ENCODE measurements at regions not wholly inside any gene's neighbourhood (a gene's known extent, or its start where the extent isn't known, plus 50 kb on each side); places are given as distances from the start of the nearest gene placed in this dataset.
"Not testable (repeated sequence)": the region's sequence is repeated elsewhere in the genome, so short reads cannot be mapped to it uniquely, and the experiment has no call there.

- H3K27me3 ChIP-seq, result no peaks in the 10 kb centered on the region
- no peaks in the 10 kb centered on the region for H3K36me3 ChIP-seq
- no peaks in the 10 kb centered on the region for H3K4me1 ChIP-seq (ENCODE audit: control insufficient read depth in 1 of 2, insufficient read depth in 1 of 2, low read depth in 1 of 2, low read length in 1 of 2)
- TF ChIP-seq CTCF (IDR thresholded peaks at IDR 0.05), result no peak
- H3K9me3 ChIP-seq, result no peaks in the 10 kb centered on the region
- no peak overlapping the region for H3K27ac ChIP-seq
- no peak overlapping the region for H3K4me3 ChIP-seq (ENCODE audit: low read depth in 1 of 2, low read length in 1 of 2)
Measured at GRCh38 chr2:52613064-52613463, 1154.5 kb upstream of the CHAC2 start.

GRCh38 chr2:52611759-52612158 is 1155.8 kb upstream of the CHAC2 start:
- no peak for TF ChIP-seq CTCF (IDR thresholded peaks at IDR 0.05)
- Histone ChIP-seq H3K4me3 (ENCODE audit: low read depth in 1 of 2, low read length in 1 of 2) (no peak overlapping the region), H3K4me1 (ENCODE audit: control insufficient read depth in 1 of 2, insufficient read depth in 1 of 2, low read depth in 1 of 2, low read length in 1 of 2) (no peaks in the 10 kb centered on the region), H3K9me3 (no peaks in the 10 kb centered on the region), H3K27ac (no peak overlapping the region), H3K27me3 (no peaks in the 10 kb centered on the region), H3K36me3 (no peaks in the 10 kb centered on the region)

GRCh38 chr2:52608030-52608429 is 1159.6 kb upstream of the CHAC2 start:
- Histone ChIP-seq H3K4me1 (ENCODE audit: control insufficient read depth in 1 of 2, insufficient read depth in 1 of 2, low read depth in 1 of 2, low read length in 1 of 2) (no peaks in the 10 kb centered on the region), H3K27ac (no peak overlapping the region), H3K4me3 (ENCODE audit: low read depth in 1 of 2, low read length in 1 of 2) (no peak overlapping the region), H3K27me3 (no peaks in the 10 kb centered on the region), H3K36me3 (no peaks in the 10 kb centered on the region), H3K9me3 (no peaks in the 10 kb centered on the region)
- TF ChIP-seq CTCF (IDR thresholded peaks at IDR 0.05), result no peak

- Histone ChIP-seq H3K4me1 (ENCODE audit: control insufficient read depth in 1 of 2, insufficient read depth in 1 of 2, low read depth in 1 of 2, low read length in 1 of 2) (no peaks in the 10 kb centered on the region), H3K27ac (no peak overlapping the region), H3K4me3 (ENCODE audit: low read depth in 1 of 2, low read length in 1 of 2) (no peak overlapping the region), H3K27me3 (no peaks in the 10 kb centered on the region), H3K9me3 (no peaks in the 10 kb centered on the region), H3K36me3 (no peaks in the 10 kb centered on the region)
- no peak for TF ChIP-seq CTCF (IDR thresholded peaks at IDR 0.05)
Measured at GRCh38 chr2:52597346-52597745, 1170.3 kb upstream of the CHAC2 start.

- Histone ChIP-seq H3K27me3 (no peaks in the 10 kb centered on the region), H3K27ac (no peak overlapping the region), H3K4me1 (ENCODE audit: control insufficient read depth in 1 of 2, insufficient read depth in 1 of 2, low read depth in 1 of 2, low read length in 1 of 2) (no peaks in the 10 kb centered on the region), H3K36me3 (no peaks in the 10 kb centered on the region), H3K4me3 (ENCODE audit: low read depth in 1 of 2, low read length in 1 of 2) (no peak overlapping the region), H3K9me3 (no peaks in the 10 kb centered on the region)
- TF ChIP-seq CTCF (IDR thresholded peaks at IDR 0.05), result no peak
Measured at GRCh38 chr2:52594026-52594425, 1173.6 kb upstream of the CHAC2 start.

GRCh38 chr2:52584071-52584470 is 1183.5 kb upstream of the CHAC2 start:
- H3K27ac ChIP-seq, H3K27me3 ChIP-seq, H3K36me3 ChIP-seq: not testable (repeated sequence)

More at GRCh38 chr2:52584071-52584470, 1183.5 kb upstream of the CHAC2 start:
- not testable (repeated sequence) for H3K9me3 ChIP-seq; H3K4me1 ChIP-seq (ENCODE audit: control insufficient read depth in 1 of 2, insufficient read depth in 1 of 2, low read depth in 1 of 2, low read length in 1 of 2); H3K4me3 ChIP-seq (ENCODE audit: low read depth in 1 of 2, low read length in 1 of 2)
